HG03432 (cell line): ENCODE measurements at regions not wholly inside any gene's neighbourhood (a gene's known extent, or its start where the extent isn't known, plus 50 kb on each side); places are given as distances from the start of the nearest gene placed in this dataset.
"Not testable (repeated sequence)": the region's sequence is repeated elsewhere in the genome, so short reads cannot be mapped to it uniquely, and the experiment has no call there.

Source experiments
- ATAC-seq: cut with Tn5 transposase; IDR thresholded peaks from one replicate; pipeline ENCODE4 v1.9.1; 2021; ENCODE audit warnings: mild to moderate bottlenecking, moderate library complexity; ENCODE audit not compliant: unreplicated experiment

GRCh38 chr17:20387549-20387948, 79.8 kb downstream of the LGALS9B start:
- ATAC-seq, result not testable (repeated sequence)

- peak; percentile 55 for ATAC-seq
Observed at GRCh38 chr17:20381358-20382300, 85.7 kb downstream of the LGALS9B start.

DNA sequence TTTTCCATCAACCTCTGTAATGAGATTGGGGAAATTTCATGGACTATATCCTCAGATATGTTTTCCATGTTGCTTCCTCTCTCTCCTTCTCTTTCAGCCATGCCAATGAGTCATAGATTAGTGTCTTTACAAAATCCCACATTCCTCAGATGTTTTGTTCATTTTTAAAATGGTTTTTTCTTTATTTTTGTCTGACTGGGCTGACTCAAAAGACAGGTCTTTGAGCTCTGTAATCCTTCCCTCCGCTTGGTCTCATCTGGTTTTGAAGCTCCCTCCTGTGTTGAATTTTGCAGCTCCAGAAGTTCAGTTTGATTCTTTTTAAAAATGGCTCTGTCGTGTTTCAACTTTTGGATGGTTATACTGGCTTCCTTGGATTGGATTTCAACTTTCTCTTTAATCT, 86.7 kb downstream of the LGALS9B start:
- ATAC-seq, result not testable (repeated sequence)

DNA sequence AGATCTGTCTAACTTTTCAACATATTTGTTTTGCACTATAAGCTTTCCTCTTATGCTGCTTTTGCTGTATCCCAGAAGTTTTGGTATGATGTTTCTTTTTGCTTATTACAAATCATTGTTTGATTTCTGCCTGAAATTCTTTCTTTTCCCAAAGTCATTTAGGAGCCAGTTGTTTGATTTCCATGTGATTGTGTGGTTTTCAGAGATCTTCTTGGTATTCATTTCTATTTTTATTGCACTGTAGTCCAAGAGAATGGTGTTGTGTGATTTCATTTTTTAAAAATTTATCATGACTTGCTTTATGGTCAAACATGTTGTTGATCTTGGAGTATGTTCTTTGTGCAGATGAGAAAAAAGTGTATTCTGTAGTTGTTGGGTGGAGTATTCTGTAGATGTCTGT, 88.1 kb downstream of the LGALS9B start:
- ATAC-seq, result not testable (repeated sequence)

DNA sequence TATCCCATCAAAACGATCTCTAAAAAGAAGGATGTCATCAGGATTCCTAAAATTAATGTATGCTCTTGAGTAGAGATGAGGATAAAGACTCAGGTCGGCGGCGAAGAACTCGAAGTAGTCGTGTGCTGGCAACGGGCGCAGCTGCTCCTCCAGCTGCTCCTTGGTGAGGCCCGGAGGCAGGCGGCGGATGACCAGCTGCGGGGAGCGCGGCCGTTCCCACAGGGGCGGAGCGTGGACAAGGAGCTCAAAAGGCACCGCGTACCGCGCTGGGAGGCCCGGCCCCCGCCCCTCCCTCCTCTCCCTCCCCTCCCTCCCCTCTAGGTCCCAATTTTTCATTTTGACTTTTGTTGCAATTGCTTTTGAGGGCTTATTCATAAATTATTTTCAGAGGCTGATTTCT, 90.7 kb downstream of the LGALS9B start:
- not testable (repeated sequence) for ATAC-seq

DNA sequence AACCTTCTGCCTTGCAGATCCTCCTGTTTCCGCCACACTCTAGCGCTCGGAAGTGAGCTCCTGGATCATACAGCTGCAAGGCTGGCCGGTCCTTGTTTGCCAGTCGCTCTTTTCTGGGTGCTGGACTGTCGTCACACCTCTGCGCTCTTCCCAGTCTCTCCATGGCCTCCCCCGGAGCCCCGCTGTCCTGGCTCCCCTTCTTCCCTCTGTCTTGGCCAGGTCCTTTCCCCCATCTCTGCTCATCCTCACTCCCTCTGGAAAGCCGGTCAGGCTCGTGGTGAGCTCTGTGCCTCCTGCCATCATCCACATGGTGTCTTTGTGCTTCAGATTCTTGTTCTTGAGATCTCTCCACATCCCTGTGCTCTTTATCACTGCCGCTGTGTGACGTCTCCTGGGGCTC, 91.6 kb downstream of the LGALS9B start:
- not testable (repeated sequence) for ATAC-seq
